Neural progenitor cell (in vitro differentiated cells): ENCODE measurements at regions not wholly inside any gene's neighbourhood (a gene's known extent, or its start where the extent isn't known, plus 50 kb on each side); places are given as distances from the start of the nearest gene placed in this dataset.

ENCODE experiments used
- EZH2 ChIP-seq: fragments of 200-600 bp; sonication (generic); IDR thresholded peaks from 2 replicates; pipeline ENCODE4 v1.6.1; 2017; ENCODE audit warnings: antibody characterized with exemption, mild to moderate bottlenecking, moderate library complexity
- TF ChIP-seq, protein P1 (sequence below): fragments of 200-600 bp; sonication (generic); IDR thresholded peaks from 2 replicates; pipeline ENCODE4 v1.5.1; 2017; ENCODE audit warnings: antibody characterized with exemption, mild to moderate bottlenecking

DNA sequence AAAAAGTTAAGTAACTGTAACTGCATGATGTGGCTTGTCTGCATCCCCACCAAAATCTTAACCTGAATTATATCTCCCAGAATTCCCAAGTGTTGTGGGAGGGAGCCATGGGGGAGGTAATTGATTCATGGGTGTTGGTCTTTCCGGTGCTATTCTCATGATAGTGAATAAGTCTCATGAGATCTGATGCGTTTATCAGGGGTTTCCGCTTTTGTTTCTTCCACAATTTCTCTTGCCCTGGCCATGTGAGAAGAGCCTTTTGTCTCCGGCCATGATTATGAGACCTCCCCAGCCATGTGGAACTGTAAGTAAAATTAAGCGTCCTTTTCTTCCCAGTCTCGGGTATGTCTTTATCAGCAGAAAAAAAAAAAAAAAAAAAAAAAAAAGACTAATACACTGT lies 385.8 kb downstream of the SLITRK1 start:
- TF ChIP-seq, protein P1, sequence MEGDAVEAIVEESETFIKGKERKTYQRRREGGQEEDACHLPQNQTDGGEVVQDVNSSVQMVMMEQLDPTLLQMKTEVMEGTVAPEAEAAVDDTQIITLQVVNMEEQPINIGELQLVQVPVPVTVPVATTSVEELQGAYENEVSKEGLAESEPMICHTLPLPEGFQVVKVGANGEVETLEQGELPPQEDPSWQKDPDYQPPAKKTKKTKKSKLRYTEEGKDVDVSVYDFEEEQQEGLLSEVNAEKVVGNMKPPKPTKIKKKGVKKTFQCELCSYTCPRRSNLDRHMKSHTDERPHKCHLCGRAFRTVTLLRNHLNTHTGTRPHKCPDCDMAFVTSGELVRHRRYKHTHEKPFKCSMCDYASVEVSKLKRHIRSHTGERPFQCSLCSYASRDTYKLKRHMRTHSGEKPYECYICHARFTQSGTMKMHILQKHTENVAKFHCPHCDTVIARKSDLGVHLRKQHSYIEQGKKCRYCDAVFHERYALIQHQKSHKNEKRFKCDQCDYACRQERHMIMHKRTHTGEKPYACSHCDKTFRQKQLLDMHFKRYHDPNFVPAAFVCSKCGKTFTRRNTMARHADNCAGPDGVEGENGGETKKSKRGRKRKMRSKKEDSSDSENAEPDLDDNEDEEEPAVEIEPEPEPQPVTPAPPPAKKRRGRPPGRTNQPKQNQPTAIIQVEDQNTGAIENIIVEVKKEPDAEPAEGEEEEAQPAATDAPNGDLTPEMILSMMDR: no peak
- no peak for TF ChIP-seq EZH2
